Tibial nerve (tissue), 4 donors: ENCODE measurements at regions not wholly inside any gene's neighbourhood (a gene's known extent, or its start where the extent isn't known, plus 50 kb on each side); places are given as distances from the start of the nearest gene placed in this dataset.

ENCODE experiments used
- DNase-seq, 2 donors: peaks; one replicate each; pipeline ENCODE4 v3.0.0-alpha.2; 2019; ENCODE audit warnings: low spot score in 2 of 2
- H3K27ac ChIP-seq, 4 donors: fragments of 200-600 bp; sonication (generic) in 3 of 4; one replicate each; pipeline ENCODE4 v1.5.1; 2017 to 2019; ENCODE audit warnings: mild to moderate bottlenecking in 1 of 4
- H3K27me3 ChIP-seq, 2 donors: fragments of 200-600 bp; sonication (generic) in 1 of 2; one replicate each; pipeline versions ENCODE4 v1.5.1 to v1.6.0; 2017 to 2019
- H3K36me3 ChIP-seq, 3 donors: fragments of 200-600 bp; sonication (generic); one replicate each; pipeline ENCODE4 v1.5.1; 2018 to 2019
- H3K4me1 ChIP-seq, 4 donors: fragments of 200-600 bp; sonication (generic) in 3 of 4; one replicate each; pipeline ENCODE4 v1.5.1; 2017 to 2019
- H3K4me3 ChIP-seq, 4 donors: fragments of 200-600 bp; sonication (generic) in 3 of 4; one replicate each; pipeline ENCODE4 v1.5.1; 2017 to 2019; ENCODE audit warnings: mild to moderate bottlenecking in 1 of 4, moderate library complexity in 1 of 4
- H3K9me3 ChIP-seq, 4 donors: fragments of 200-600 bp; sonication (generic) in 3 of 4; one replicate each; pipeline ENCODE4 v1.5.1; 2017 to 2019
- CTCF ChIP-seq, 5 experiments: fragments of 200-600 bp in 3 of 5; fragments of 450-650 bp in 2 of 5; sonication (generic) in 3 of 5; IDR thresholded peaks; one replicate each; pipeline ENCODE4 v1.5.1; 2016 to 2019; ENCODE audit warnings: antibody characterized with exemption in 5 of 5, mild to moderate bottlenecking in 3 of 5, moderate library complexity in 2 of 5
- EP300 ChIP-seq, 2 donors: sonication (generic); formaldehyde crosslinking; IDR thresholded peaks; one replicate each; pipeline ENCODE4 v1.6.1; 2017; ENCODE audit warnings: antibody characterized with exemption in 2 of 2, mild to moderate bottlenecking in 1 of 2
- POLR2A ChIP-seq, 2 donors: fragments of 450-650 bp; IDR thresholded peaks; one replicate each; pipeline ENCODE4 v1.6.1; 2017; ENCODE audit warnings: antibody characterized with exemption in 2 of 2, mild to moderate bottlenecking in 2 of 2, moderate library complexity in 2 of 2
- WGBS, 2 donors: methylation state at CpG; one replicate each; pipeline ENCODE4 v1.1.5; 2018; 5-methylcytosine and 5-hydroxymethylcytosine counted together

- Histone ChIP-seq H3K4me1 (no peaks in the 10 kb centered on the region), H3K27me3 (no peaks in the 10 kb centered on the region), H3K4me3 (no peak overlapping the region), H3K36me3 (no peaks in the 10 kb centered on the region), H3K27ac (no peak overlapping the region), H3K9me3 (peaks cover 0 to 29% (median 0%) of the 10 kb centered on the region in 4 donors)
- no peak for DNase-seq
- 86 to 100% methylated on average over 2 of the region's 2 CpGs for WGBS, 2 donors
- no peak for TF ChIP-seq POLR2A (IDR thresholded peaks at IDR 0.05)
- TF ChIP-seq EP300 (IDR thresholded peaks at IDR 0.05): no peak
- no peak for TF ChIP-seq CTCF (IDR thresholded peaks at IDR 0.05)
Measured at GRCh38 chr5:164132358-164132757, 626.9 kb downstream of the MAT2B start.

- Histone ChIP-seq H3K36me3 (no peaks in the 10 kb centered on the region), H3K9me3 (peaks cover 0 to 9% (median 0%) of the 10 kb centered on the region in 4 donors), H3K4me1 (no peaks in the 10 kb centered on the region), H3K27ac (no peak overlapping the region), H3K27me3 (no peaks in the 10 kb centered on the region), H3K4me3 (no peak overlapping the region)
- TF ChIP-seq POLR2A (IDR thresholded peaks at IDR 0.05) (no peak), EP300 (IDR thresholded peaks at IDR 0.05) (no peak), CTCF (IDR thresholded peaks at IDR 0.05) (no peak)
- DNase-seq: no peak
- 92 to 95% methylated on average over 8 of the region's 8 CpGs for WGBS, 2 donors
Measured at GRCh38 chr5:164137095-164137494, 631.7 kb downstream of the MAT2B start.

DNA sequence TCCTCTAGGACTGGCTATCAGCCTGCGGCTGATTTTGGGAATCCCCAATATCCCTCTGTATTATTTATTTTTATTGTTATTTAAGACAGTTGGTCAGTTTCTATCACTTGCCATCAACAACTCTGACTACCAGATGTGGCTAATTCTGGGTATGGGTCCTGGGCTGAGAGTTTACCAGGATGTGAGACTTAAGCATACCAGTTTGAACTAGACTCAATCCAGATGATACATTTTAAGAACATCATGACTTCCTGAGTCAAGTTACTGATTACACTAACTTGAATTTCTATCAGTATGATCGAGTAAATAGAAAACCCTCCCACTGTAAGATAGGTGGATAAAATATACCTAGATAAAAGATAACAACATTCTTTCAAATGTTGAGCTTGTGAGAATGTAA is 634.0 kb downstream of the MAT2B start:
- WGBS, 2 donors: 85 to 86% methylated on average over 2 of the region's 2 CpGs

DNA sequence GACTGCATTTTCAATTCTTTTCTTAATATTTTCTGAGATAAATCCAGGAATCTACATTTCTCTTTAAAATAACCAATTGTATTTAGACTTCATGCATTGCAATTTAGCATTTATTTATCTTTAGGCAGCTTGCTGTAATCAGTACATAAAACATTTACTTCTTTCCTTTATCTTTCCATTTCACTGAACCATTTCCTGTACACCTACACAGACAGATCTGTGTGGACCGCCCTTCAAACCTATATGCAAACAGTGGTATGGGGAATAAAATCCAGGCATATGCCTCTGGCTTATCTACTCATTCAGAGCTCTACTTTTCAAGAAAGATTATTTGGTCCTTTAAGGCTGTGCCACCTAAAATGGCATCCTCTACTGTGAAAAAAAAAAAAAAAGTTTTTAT is 640.0 kb downstream of the MAT2B start:
- H3K27me3 ChIP-seq: no peaks in the 10 kb centered on the region
- no peak for DNase-seq
- H3K27ac ChIP-seq: no peak overlapping the region
- no peaks in the 10 kb centered on the region for H3K9me3 ChIP-seq
- H3K4me1 ChIP-seq: no peaks in the 10 kb centered on the region
- TF ChIP-seq POLR2A (IDR thresholded peaks at IDR 0.05): no peak
- H3K4me3 ChIP-seq: no peak overlapping the region
- 73 to 74% methylated on average over 1 of the region's 1 CpG for WGBS, 2 donors
- H3K36me3 ChIP-seq: no peaks in the 10 kb centered on the region

More for the DNA sequence above, 634.0 kb downstream of the MAT2B start:
- no peak overlapping the region for H3K4me3 ChIP-seq
- no peaks in the 10 kb centered on the region for H3K27me3 ChIP-seq
- DNase-seq: no peak
- no peak for TF ChIP-seq CTCF (IDR thresholded peaks at IDR 0.05)
- TF ChIP-seq POLR2A (IDR thresholded peaks at IDR 0.05): no peak
- no peak for TF ChIP-seq EP300 (IDR thresholded peaks at IDR 0.05)
- no peaks in the 10 kb centered on the region for H3K36me3 ChIP-seq
- no peaks in the 10 kb centered on the region for H3K9me3 ChIP-seq
- no peaks in the 10 kb centered on the region for H3K4me1 ChIP-seq
- H3K27ac ChIP-seq: no peak overlapping the region

DNA sequence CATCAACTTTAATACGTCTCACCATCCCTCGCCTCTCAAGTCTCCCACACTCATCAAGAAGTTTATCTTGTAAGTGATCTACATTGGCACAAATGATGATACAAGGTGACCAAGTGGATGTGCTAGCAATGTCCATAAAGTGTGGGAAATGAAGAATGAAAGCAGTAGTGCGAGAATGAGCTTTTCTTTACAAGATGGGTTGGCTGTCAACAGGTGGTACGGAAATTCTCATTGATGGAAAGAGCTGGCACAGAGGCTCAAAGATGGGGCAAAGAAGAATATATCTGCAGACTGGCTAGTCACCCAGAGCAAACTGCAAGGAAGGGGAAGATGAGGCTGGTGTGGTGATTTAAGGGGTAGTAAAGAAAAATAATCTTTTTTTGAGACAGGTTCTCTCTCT is 640.8 kb downstream of the MAT2B start:
- 90 to 92% methylated on average over 4 of the region's 4 CpGs for WGBS, 2 donors

More for the DNA sequence above, 640.8 kb downstream of the MAT2B start:
- Histone ChIP-seq H3K9me3 (no peaks in the 10 kb centered on the region), H3K4me3 (no peak overlapping the region), H3K4me1 (no peaks in the 10 kb centered on the region), H3K27me3 (no peaks in the 10 kb centered on the region), H3K36me3 (no peaks in the 10 kb centered on the region), H3K27ac (no peak overlapping the region)
- no peak for TF ChIP-seq EP300 (IDR thresholded peaks at IDR 0.05)
- TF ChIP-seq CTCF (IDR thresholded peaks at IDR 0.05): no peak
- no peak for TF ChIP-seq POLR2A (IDR thresholded peaks at IDR 0.05)
- no peak for DNase-seq
